ENCODE measurements at regions not wholly inside any gene's neighbourhood (a gene's known extent, or its start where the extent isn't known, plus 50 kb on each side); places are given as distances from the start of the nearest gene placed in this dataset.

DNA sequence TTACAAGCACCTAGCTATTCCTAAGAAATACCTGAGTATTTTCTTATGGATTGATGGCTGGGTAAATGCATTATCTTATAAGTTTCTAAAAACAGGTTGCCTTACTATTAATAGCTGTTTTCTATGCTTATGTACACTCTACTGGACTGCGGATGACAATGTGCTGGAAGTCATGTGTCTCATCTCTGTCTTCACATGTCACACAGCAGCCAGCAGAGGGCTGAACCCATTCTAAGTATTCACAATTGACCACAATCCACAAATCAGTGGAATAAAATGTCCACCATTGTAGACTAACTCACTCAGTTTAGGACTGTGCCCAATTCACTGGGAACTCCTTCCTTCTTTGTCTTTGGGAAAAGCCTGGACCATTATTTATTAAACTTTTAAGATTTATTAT is 371.2 kb downstream of the INSIG2 start:
- no peak for TF ChIP-seq EGR1 (IDR thresholded peaks at IDR 0.05; ENCODE audit: borderline replicate concordance in 1 of 2, low read depth in 2 of 2, low read length in 2 of 2)
- TF ChIP-seq EZH2 (IDR thresholded peaks at IDR 0.05; ENCODE audit: borderline replicate concordance, control insufficient read depth, low read depth, low read length): no peak

Measured in GM12878 (cell line).